H9 (cell line): ENCODE measurements at regions not wholly inside any gene's neighbourhood (a gene's known extent, or its start where the extent isn't known, plus 50 kb on each side); places are given as distances from the start of the nearest gene placed in this dataset.

Source experiments
- DNase-seq: peaks from one replicate; pipeline ENCODE4 v3.0.0-alpha.2; 2017
- H2AFZ ChIP-seq: one replicate; pipeline ENCODE4 v1.6.1; 2013; ENCODE audit warnings: mild to moderate bottlenecking, low read length, control low read depth, moderate library complexity
- H2AK5ac ChIP-seq: 2 replicates; pipeline ENCODE4 v1.6.1; 2013; ENCODE audit warnings: low read length, control low read depth, mixed read lengths; ENCODE audit not compliant: insufficient read length
- H2BK120ac ChIP-seq: one replicate; pipeline ENCODE4 v1.6.1; 2013; ENCODE audit warnings: low read depth, mild to moderate bottlenecking, low read length, control low read depth, inconsistent platforms; ENCODE audit not compliant: poor library complexity, severe bottlenecking
- H2BK12ac ChIP-seq: 2 replicates; pipeline ENCODE4 v1.6.1; 2013; ENCODE audit warnings: low read length, control low read depth, mixed read lengths, low read depth; ENCODE audit not compliant: insufficient read length
- H2BK15ac ChIP-seq: 2 replicates; pipeline ENCODE4 v1.6.1; 2013; ENCODE audit warnings: low read depth, low read length, control low read depth
- H2BK20ac ChIP-seq: one replicate; pipeline ENCODE4 v1.6.1; 2013; ENCODE audit warnings: low read depth, mild to moderate bottlenecking, low read length, control low read depth, inconsistent platforms; ENCODE audit not compliant: poor library complexity, severe bottlenecking
- H2BK5ac ChIP-seq: 2 replicates; pipeline ENCODE4 v1.6.1; 2013; ENCODE audit warnings: low read length, control low read depth, mixed read lengths; ENCODE audit not compliant: insufficient read length
- H3K14ac ChIP-seq: 2 replicates; pipeline ENCODE4 v1.6.1; 2013; ENCODE audit warnings: low read length, control low read depth; ENCODE audit not compliant: insufficient read depth
- H3K18ac ChIP-seq: 2 replicates; pipeline ENCODE4 v1.6.1; 2013; ENCODE audit warnings: low read depth, mild to moderate bottlenecking, mixed read lengths, low read length, control low read depth; ENCODE audit not compliant: insufficient read length
- H3K23ac ChIP-seq: 2 replicates; pipeline ENCODE4 v1.6.1; 2013; ENCODE audit warnings: low read length, control low read depth, mixed read lengths, low read depth; ENCODE audit not compliant: insufficient read length
- H3K23me2 ChIP-seq: 2 replicates; pipeline ENCODE4 v1.6.1; 2013; ENCODE audit warnings: low read depth, mild to moderate bottlenecking, mixed read lengths, low read length, control low read depth; ENCODE audit not compliant: insufficient read length, poor library complexity, severe bottlenecking
- H3K27ac ChIP-seq: 2 replicates; pipeline ENCODE4 v1.5.1; 2013; ENCODE audit warnings: low read length, control low read depth, mixed read lengths, low read depth; ENCODE audit not compliant: insufficient read length
- H3K27me3 ChIP-seq: 2 replicates; pipeline ENCODE4 v1.6.1; 2013; ENCODE audit warnings: low read length, control low read depth, inconsistent platforms; ENCODE audit not compliant: insufficient read depth
- H3K4ac ChIP-seq: 2 replicates; pipeline ENCODE4 v1.6.1; 2013; ENCODE audit warnings: low read depth, mild to moderate bottlenecking, control low read depth, inconsistent platforms, low read length, moderate library complexity
- H3K4me1 ChIP-seq: 2 replicates; pipeline ENCODE4 v1.6.1; 2013; ENCODE audit warnings: low read length, control low read depth, inconsistent platforms; ENCODE audit not compliant: insufficient read depth
- H3K4me2 ChIP-seq: 2 replicates; pipeline ENCODE4 v1.6.1; 2013; ENCODE audit warnings: low read length, control low read depth, mixed read lengths; ENCODE audit not compliant: insufficient read length, insufficient read depth
- H3K56ac ChIP-seq: 2 replicates; pipeline ENCODE4 v1.6.1; 2013; ENCODE audit warnings: low read depth, mild to moderate bottlenecking, mixed read lengths, low read length, control low read depth; ENCODE audit not compliant: insufficient read length
- H3K79me1 ChIP-seq: 2 replicates; pipeline ENCODE4 v1.6.1; 2013; ENCODE audit warnings: low read depth, mild to moderate bottlenecking, moderate library complexity, low read length, control low read depth, inconsistent platforms; ENCODE audit not compliant: insufficient read depth, poor library complexity, severe bottlenecking
- H3K79me2 ChIP-seq: 2 replicates; pipeline ENCODE4 v1.6.1; 2013; ENCODE audit warnings: low read length, control low read depth, inconsistent platforms; ENCODE audit not compliant: insufficient read depth
- H3K9ac ChIP-seq: 2 replicates; pipeline ENCODE4 v1.6.1; 2013; ENCODE audit warnings: low read length, control low read depth, mixed read lengths; ENCODE audit not compliant: insufficient read length; ENCODE audit errors: extremely low read depth
- H3K9me3 ChIP-seq: one replicate; pipeline ENCODE4 v1.6.1; 2013; ENCODE audit warnings: low read depth, low read length, inconsistent platforms; ENCODE audit not compliant: control insufficient read depth
- H3T11ph ChIP-seq: one replicate; pipeline ENCODE4 v1.6.1; 2013; ENCODE audit warnings: mild to moderate bottlenecking, low read length, control low read depth, inconsistent platforms
- H4K20me1 ChIP-seq: one replicate; pipeline ENCODE4 v1.6.1; 2013; ENCODE audit not compliant: control insufficient read depth, insufficient read length, insufficient read depth
- H4K5ac ChIP-seq: 2 replicates; pipeline ENCODE4 v1.6.1; 2013; ENCODE audit warnings: low read depth, mild to moderate bottlenecking, mixed read lengths, low read length, control low read depth; ENCODE audit not compliant: insufficient read length
- H4K8ac ChIP-seq: replicated peaks from 2 replicates; pipeline ENCODE4 v1.6.1; 2013; ENCODE audit warnings: low read length, control low read depth, mixed read lengths, low read depth; ENCODE audit not compliant: insufficient read length
- H4K91ac ChIP-seq: 2 replicates; pipeline ENCODE4 v1.6.1; 2013; ENCODE audit warnings: low read depth, mild to moderate bottlenecking, moderate library complexity, mixed read lengths, low read length, control low read depth; ENCODE audit not compliant: insufficient read length
- H3K27ac Mint-ChIP-seq, 3 experiments: 2 replicates in 2 of 3; 3 replicates in 1 of 3; pipeline ENCODE4 v1.8.0; 2020 to 2021; ENCODE audit warnings: mixed read lengths in 3 of 3, mild to moderate bottlenecking in 1 of 3, moderate library complexity in 1 of 3
- H3K27me3 Mint-ChIP-seq: 2 replicates; pipeline ENCODE4 v1.8.0; 2021; ENCODE audit warnings: low read depth, mild to moderate bottlenecking, moderate library complexity, mixed read lengths
- H3K36me3 Mint-ChIP-seq, 3 experiments: 2 replicates in 2 of 3; 3 replicates in 1 of 3; pipeline ENCODE4 v1.8.0; 2020 to 2021; ENCODE audit warnings: low read depth in 3 of 3, mixed read lengths in 3 of 3; ENCODE audit not compliant: insufficient read depth in 1 of 3
- H3K4me1 Mint-ChIP-seq, 2 experiments: 2 replicates each; pipeline ENCODE4 v1.8.0; 2020; ENCODE audit warnings: mixed read lengths in 2 of 2
- H3K4me3 Mint-ChIP-seq, 2 experiments: 2 replicates in 1 of 2; 3 replicates in 1 of 2; pipeline ENCODE4 v1.8.0; 2020 to 2021; ENCODE audit warnings: mild to moderate bottlenecking in 2 of 2, mixed read lengths in 2 of 2, moderate library complexity in 1 of 2
- H3K9me3 Mint-ChIP-seq, 2 experiments: 2 replicates in 1 of 2; 3 replicates in 1 of 2; pipeline ENCODE4 v1.8.0; 2020; ENCODE audit warnings: mild to moderate bottlenecking in 2 of 2, mixed read lengths in 2 of 2, moderate library complexity in 1 of 2
- TF ChIP-seq, protein P1 (sequence below): fragments of 200-600 bp; sonication (generic); conservative IDR thresholded peaks from 3 replicates; pipeline ENCODE4 v1.8.0; 2021; ENCODE audit warnings: antibody characterized with exemption, mild to moderate bottlenecking

DNA sequence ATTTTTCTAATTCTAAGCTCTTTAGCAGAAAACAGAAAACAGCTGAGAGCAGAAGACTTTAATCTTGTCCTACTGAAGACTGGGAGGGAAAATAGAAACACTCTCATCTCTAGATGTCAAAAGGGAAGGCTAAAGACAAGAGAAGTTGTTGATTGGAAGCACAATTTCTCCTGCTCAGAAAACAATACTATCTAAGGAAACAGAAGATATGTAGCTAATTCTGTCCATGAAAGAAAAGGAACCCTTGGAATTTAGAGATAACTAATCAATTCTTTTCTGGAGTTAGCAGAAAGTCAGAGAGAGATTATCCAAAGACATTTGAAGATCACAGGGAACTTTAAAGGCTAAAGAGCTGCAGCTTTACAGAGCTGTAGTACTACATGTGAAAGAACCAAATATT is 126.2 kb downstream of the HSD17B3 start:
- Histone ChIP-seq H4K5ac (no peak overlapping the region), H3K9ac (no peak overlapping the region), H2BK5ac (no peak overlapping the region), H2AK5ac (no peak overlapping the region), H2BK120ac (no peak overlapping the region), H3K4me2 (no peak overlapping the region), H3K4me1 (no peaks in the 10 kb centered on the region), H3K27me3 (no peaks in the 10 kb centered on the region), H3K9me3 (no peaks in the 10 kb centered on the region), H3K23me2 (no peaks in the 10 kb centered on the region), H3K4ac (no peak overlapping the region), H3T11ph (no peak overlapping the region), H3K23ac (no peak overlapping the region), H3K14ac (no peak overlapping the region), H3K27ac (no peak overlapping the region), H2BK12ac (no peak overlapping the region), H4K20me1 (no peaks in the 10 kb centered on the region), H2AFZ (no peak overlapping the region), H3K18ac (no peak overlapping the region), H2BK15ac (no peak overlapping the region), H3K79me2 (no peaks in the 10 kb centered on the region), H4K91ac (no peak overlapping the region), H4K8ac (no peak overlapping the region), H3K56ac (no peak overlapping the region), H2BK20ac (no peak overlapping the region), H3K79me1 (no peaks in the 10 kb centered on the region)
- DNase-seq, result no peak
- TF ChIP-seq, protein P1, sequence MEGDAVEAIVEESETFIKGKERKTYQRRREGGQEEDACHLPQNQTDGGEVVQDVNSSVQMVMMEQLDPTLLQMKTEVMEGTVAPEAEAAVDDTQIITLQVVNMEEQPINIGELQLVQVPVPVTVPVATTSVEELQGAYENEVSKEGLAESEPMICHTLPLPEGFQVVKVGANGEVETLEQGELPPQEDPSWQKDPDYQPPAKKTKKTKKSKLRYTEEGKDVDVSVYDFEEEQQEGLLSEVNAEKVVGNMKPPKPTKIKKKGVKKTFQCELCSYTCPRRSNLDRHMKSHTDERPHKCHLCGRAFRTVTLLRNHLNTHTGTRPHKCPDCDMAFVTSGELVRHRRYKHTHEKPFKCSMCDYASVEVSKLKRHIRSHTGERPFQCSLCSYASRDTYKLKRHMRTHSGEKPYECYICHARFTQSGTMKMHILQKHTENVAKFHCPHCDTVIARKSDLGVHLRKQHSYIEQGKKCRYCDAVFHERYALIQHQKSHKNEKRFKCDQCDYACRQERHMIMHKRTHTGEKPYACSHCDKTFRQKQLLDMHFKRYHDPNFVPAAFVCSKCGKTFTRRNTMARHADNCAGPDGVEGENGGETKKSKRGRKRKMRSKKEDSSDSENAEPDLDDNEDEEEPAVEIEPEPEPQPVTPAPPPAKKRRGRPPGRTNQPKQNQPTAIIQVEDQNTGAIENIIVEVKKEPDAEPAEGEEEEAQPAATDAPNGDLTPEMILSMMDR, result no peak
- no peak overlapping the region for H3K4me3 Mint-ChIP-seq
- H3K4me1 Mint-ChIP-seq, result peaks cover 6 to 14% of the 10 kb centered on the region in 2 experiments; a peak in 3 of 4 replicates
- no peaks in the 10 kb centered on the region for H3K9me3 Mint-ChIP-seq
- peaks cover 9% of the 10 kb centered on the region for H3K27me3 Mint-ChIP-seq
- no peaks in the 10 kb centered on the region for H3K36me3 Mint-ChIP-seq
- no peak overlapping the region for H3K27ac Mint-ChIP-seq
